DND-41 (cell line): ENCODE measurements at regions not wholly inside any gene's neighbourhood (a gene's known extent, or its start where the extent isn't known, plus 50 kb on each side); places are given as distances from the start of the nearest gene placed in this dataset.

Experiments
- ATAC-seq: fragments of 200-7000 bp; cut with Tn5 transposase; 3 replicates; pipeline ENCODE4 v1.9.1; 2021; ENCODE audit warnings: low read depth; ENCODE audit not compliant: insufficient read depth
- DNase-seq: peaks from one replicate; pipeline ENCODE4 v3.0.0-alpha.2; 2020
- H2AFZ ChIP-seq: 2 replicates; pipeline ENCODE4 v1.6.0; 2012; ENCODE audit warnings: low read depth, low read length
- H3K27ac ChIP-seq: 2 replicates; pipeline ENCODE4 v1.5.1; 2012; ENCODE audit warnings: low read length, inconsistent platforms
- H3K27me3 ChIP-seq: fragments of 200-600 bp; sonication (generic); 2 replicates; pipeline ENCODE4 v1.6.0; 2012; ENCODE audit warnings: low read length, mild to moderate bottlenecking, inconsistent platforms; ENCODE audit not compliant: insufficient read depth, poor library complexity
- H3K36me3 ChIP-seq: 2 replicates; pipeline ENCODE4 v1.5.1; 2012; ENCODE audit warnings: low read length, inconsistent platforms; ENCODE audit not compliant: insufficient read depth
- H3K4me1 ChIP-seq: 2 replicates; pipeline ENCODE4 v1.5.1; 2012; ENCODE audit warnings: mild to moderate bottlenecking, low read length; ENCODE audit not compliant: insufficient read depth
- H3K4me2 ChIP-seq: 2 replicates; pipeline ENCODE4 v1.6.0; 2012; ENCODE audit warnings: mild to moderate bottlenecking, moderate library complexity, low read length, inconsistent platforms; ENCODE audit not compliant: insufficient read depth
- H3K4me3 ChIP-seq, 2 experiments: fragments of 200-600 bp in 1 of 2; shearing (Covaris generic) in 1 of 2; 2 replicates each; pipeline ENCODE4 v1.5.1; 2012 to 2016; ENCODE audit warnings: inconsistent platforms in 2 of 2, low read length in 2 of 2, mild to moderate bottlenecking in 2 of 2, low read depth in 1 of 2, moderate library complexity in 1 of 2
- H3K79me2 ChIP-seq: 2 replicates; pipeline ENCODE4 v1.6.0; 2012; ENCODE audit warnings: low read length, inconsistent platforms; ENCODE audit not compliant: insufficient read depth
- H3K9ac ChIP-seq: 2 replicates; pipeline ENCODE4 v1.6.0; 2012; ENCODE audit warnings: low read depth, mild to moderate bottlenecking, inconsistent platforms, low read length, moderate library complexity
- H3K9me3 ChIP-seq: 2 replicates; pipeline ENCODE4 v1.5.1; 2012; ENCODE audit warnings: low read length, moderate library complexity, mild to moderate bottlenecking, inconsistent platforms; ENCODE audit not compliant: insufficient read depth, severe bottlenecking
- H4K20me1 ChIP-seq: 2 replicates; pipeline ENCODE4 v1.6.0; 2012; ENCODE audit warnings: low read length; ENCODE audit not compliant: insufficient read depth
- CTCF ChIP-seq: IDR thresholded peaks from 2 replicates; pipeline ENCODE4 v1.5.1; 2012; ENCODE audit warnings: borderline replicate concordance, low read length, moderate library complexity, mild to moderate bottlenecking; ENCODE audit not compliant: poor library complexity, severe bottlenecking; ENCODE audit errors: extremely low read depth
- EZH2 ChIP-seq: IDR thresholded peaks from 3 replicates; pipeline ENCODE4 v1.6.1; 2012; ENCODE audit warnings: borderline replicate concordance, low read depth, mild to moderate bottlenecking, moderate library complexity, low read length, inconsistent platforms; ENCODE audit not compliant: severe bottlenecking

GRCh38 chr19:30855442-30855841 lies 483.3 kb downstream of the ZNF536 start:
- no peaks in the 10 kb centered on the region for H3K79me2 ChIP-seq
- no peak overlapping the region for H3K4me3 ChIP-seq
- DNase-seq (no peak), ATAC-seq (no peak)
- no peaks in the 10 kb centered on the region for H4K20me1 ChIP-seq
- H3K27ac ChIP-seq, result no peak overlapping the region
- no peaks in the 10 kb centered on the region for H3K4me1 ChIP-seq
- TF ChIP-seq CTCF (no peak), EZH2 (no peak)
- H3K9me3 ChIP-seq, result no peaks in the 10 kb centered on the region
- H3K36me3 ChIP-seq, result no peaks in the 10 kb centered on the region
- H3K9ac ChIP-seq, result no peak overlapping the region
- no peak overlapping the region for H2AFZ ChIP-seq
- no peaks in the 10 kb centered on the region for H3K27me3 ChIP-seq
- H3K4me2 ChIP-seq, result no peak overlapping the region

GRCh38 chr19:30854661-30855060 lies 482.5 kb downstream of the ZNF536 start:
- H3K4me1 ChIP-seq, result no peaks in the 10 kb centered on the region
- no peaks in the 10 kb centered on the region for H3K9me3 ChIP-seq
- H3K79me2 ChIP-seq, result no peaks in the 10 kb centered on the region
- H4K20me1 ChIP-seq, result no peaks in the 10 kb centered on the region
- TF ChIP-seq EZH2 (no peak), CTCF (no peak)
- H3K4me3 ChIP-seq, result no peak overlapping the region
- DNase-seq (no peak), ATAC-seq (no peak)
- H3K36me3 ChIP-seq, result no peaks in the 10 kb centered on the region
- no peak overlapping the region for H3K4me2 ChIP-seq
- H2AFZ ChIP-seq, result no peak overlapping the region
- H3K27ac ChIP-seq, result no peak overlapping the region
- H3K9ac ChIP-seq, result no peak overlapping the region
- H3K27me3 ChIP-seq, result no peaks in the 10 kb centered on the region

- DNase-seq (no peak), ATAC-seq (no peak)
- Histone ChIP-seq H3K4me2 (no peak overlapping the region), H3K79me2 (no peaks in the 10 kb centered on the region), H3K27ac (no peak overlapping the region), H3K4me3 (no peak overlapping the region), H2AFZ (no peak overlapping the region), H3K36me3 (no peaks in the 10 kb centered on the region), H3K9me3 (no peaks in the 10 kb centered on the region), H3K27me3 (no peaks in the 10 kb centered on the region), H3K9ac (no peak overlapping the region), H3K4me1 (no peaks in the 10 kb centered on the region), H4K20me1 (no peaks in the 10 kb centered on the region)
- TF ChIP-seq CTCF (no peak), EZH2 (no peak)
Observed at GRCh38 chr19:30854207-30854606, 482.0 kb downstream of the ZNF536 start.

- no peak overlapping the region for H3K9ac ChIP-seq
- ATAC-seq (no peak), DNase-seq (no peak)
- H3K9me3 ChIP-seq, result no peaks in the 10 kb centered on the region
- no peak overlapping the region for H3K4me3 ChIP-seq
- no peak for TF ChIP-seq CTCF
- TF ChIP-seq EZH2, result no peak
- no peak overlapping the region for H2AFZ ChIP-seq
- no peaks in the 10 kb centered on the region for H3K79me2 ChIP-seq
- no peaks in the 10 kb centered on the region for H3K36me3 ChIP-seq
- H3K27me3 ChIP-seq, result no peaks in the 10 kb centered on the region
- H3K4me2 ChIP-seq, result no peak overlapping the region
- no peaks in the 10 kb centered on the region for H3K4me1 ChIP-seq
- H4K20me1 ChIP-seq, result no peaks in the 10 kb centered on the region
- no peak overlapping the region for H3K27ac ChIP-seq
Observed at GRCh38 chr19:30853036-30853435, 480.9 kb downstream of the ZNF536 start.
